Stimulated activated naive B cell treated with anti-CD40 and anti-IgM and Interleukin-4, amounts not matched to agents 10 μg/mL and 1 μg/mL and 100 μg/mL, for 72 hours (primary cell): ENCODE measurements at regions not wholly inside any gene's neighbourhood (a gene's known extent, or its start where the extent isn't known, plus 50 kb on each side); places are given as distances from the start of the nearest gene placed in this dataset.

Experiments
- ATAC-seq, 2 donors: fragments of 150-1000 bp; cut with Tn5 transposase; replicated peaks; 2 replicates each; pipeline ENCODE4 v1.10.0; 2021; ENCODE audit warnings: moderate library complexity in 1 of 2
- DNase-seq: peaks from one replicate; pipeline ENCODE4 v3.0.0; 2021
- H3K27ac Mint-ChIP-seq: one replicate; pipeline ENCODE4 v1.8.0; 2022; ENCODE audit warnings: mild to moderate bottlenecking, mixed read lengths
- H3K27me3 Mint-ChIP-seq, 2 donors: one replicate each; pipeline ENCODE4 v1.8.0; 2022; ENCODE audit warnings: mixed read lengths in 2 of 2
- H3K36me3 Mint-ChIP-seq, 2 donors: one replicate each; pipeline ENCODE4 v1.8.0; 2022; ENCODE audit warnings: mixed read lengths in 2 of 2, mild to moderate bottlenecking in 1 of 2
- H3K4me1 Mint-ChIP-seq, 2 donors: one replicate each; pipeline ENCODE4 v1.8.0; 2022; ENCODE audit warnings: mixed read lengths in 2 of 2, mild to moderate bottlenecking in 1 of 2
- H3K4me3 Mint-ChIP-seq, 2 donors: one replicate each; pipeline ENCODE4 v1.8.0; 2022; ENCODE audit warnings: mild to moderate bottlenecking in 2 of 2, mixed read lengths in 2 of 2, moderate library complexity in 1 of 2
- H3K9me3 Mint-ChIP-seq, 2 donors: one replicate each; pipeline ENCODE4 v1.8.0; 2022; ENCODE audit warnings: mixed read lengths in 2 of 2, mild to moderate bottlenecking in 1 of 2

GRCh38 chr14:97233319-97233985 lies 436.3 kb downstream of the VRK1 start:
- no peak overlapping the region for H3K27ac Mint-ChIP-seq
- H3K27me3 Mint-ChIP-seq, result peaks cover 5 to 18% of the 10 kb centered on the region in 2 donors
- H3K4me1 Mint-ChIP-seq, result no peaks in the 10 kb centered on the region
- DNase-seq (no peak), ATAC-seq (no peak)
- no peak overlapping the region for H3K4me3 Mint-ChIP-seq
- no peaks in the 10 kb centered on the region for H3K36me3 Mint-ChIP-seq
- H3K9me3 Mint-ChIP-seq, result no peaks in the 10 kb centered on the region

GRCh38 chr14:97246648-97247047 lies 449.5 kb downstream of the VRK1 start:
- H3K4me3 Mint-ChIP-seq, result no peak overlapping the region
- no peak for DNase-seq
- H3K9me3 Mint-ChIP-seq, result no peaks in the 10 kb centered on the region
- H3K4me1 Mint-ChIP-seq, result peaks cover 0 to 5% of the 10 kb centered on the region in 2 donors
- peaks cover 0 to 6% of the 10 kb centered on the region in 2 donors for H3K27me3 Mint-ChIP-seq
- no peaks in the 10 kb centered on the region for H3K36me3 Mint-ChIP-seq
- ATAC-seq, result no peak
- H3K27ac Mint-ChIP-seq, result no peak overlapping the region

DNA sequence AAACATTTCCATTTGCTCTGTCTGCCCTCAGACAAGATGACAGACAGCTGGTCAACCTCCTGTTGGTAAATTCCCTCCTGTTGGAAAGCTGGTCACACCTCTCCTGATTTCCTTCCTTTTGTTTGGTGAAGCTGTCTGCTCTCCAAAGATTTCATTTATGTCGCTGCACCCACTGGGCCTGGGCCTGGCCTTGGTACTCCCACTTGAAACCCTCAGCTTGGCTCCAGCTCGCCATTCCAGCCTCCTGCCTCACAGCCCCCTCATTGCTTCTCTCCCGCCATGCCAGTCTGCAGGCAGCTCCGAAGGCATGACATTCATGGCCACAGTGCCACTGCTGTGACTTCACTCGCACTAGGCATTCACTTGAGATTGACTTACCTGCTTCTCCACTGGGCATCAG lies 451.8 kb downstream of the VRK1 start:
- no peaks in the 10 kb centered on the region for H3K27me3 Mint-ChIP-seq
- H3K9me3 Mint-ChIP-seq, result no peaks in the 10 kb centered on the region
- DNase-seq, result no peak
- no peak for ATAC-seq
- H3K27ac Mint-ChIP-seq, result no peak overlapping the region
- H3K4me3 Mint-ChIP-seq, result no peak overlapping the region
- peaks cover 6 to 20% of the 10 kb centered on the region in 2 donors for H3K4me1 Mint-ChIP-seq
- H3K36me3 Mint-ChIP-seq, result peaks cover 0 to 2% of the 10 kb centered on the region in 2 donors

DNA sequence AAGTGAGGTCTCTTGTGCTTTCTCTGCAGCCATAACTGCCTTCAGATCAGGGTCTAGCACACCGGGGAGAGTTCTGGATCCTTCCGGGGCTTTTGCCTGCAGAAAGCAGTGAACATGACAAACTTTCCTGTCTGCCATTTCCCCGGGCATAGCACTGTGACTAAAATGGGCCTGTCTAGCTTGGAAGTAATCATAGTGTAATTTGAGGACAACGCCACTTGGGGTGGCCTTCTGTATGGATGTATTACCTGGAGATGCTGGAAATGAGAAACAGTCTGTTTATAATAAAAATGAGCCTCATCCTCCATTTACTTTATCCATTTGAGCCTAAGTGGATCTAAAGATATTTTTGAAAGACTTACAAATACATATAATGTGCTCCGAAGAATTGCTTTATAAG lies 453.7 kb downstream of the VRK1 start:
- ATAC-seq (no peak), DNase-seq (no peak)
- Mint-ChIP-seq H3K4me1 (peaks cover 7 to 21% of the 10 kb centered on the region in 2 donors), H3K36me3 (peaks cover 0 to 3% of the 10 kb centered on the region in 2 donors), H3K9me3 (peaks cover 0 to 1% of the 10 kb centered on the region in 2 donors), H3K4me3 (no peak overlapping the region), H3K27ac (no peak overlapping the region), H3K27me3 (no peaks in the 10 kb centered on the region)

- no peak for ATAC-seq
- H3K27ac Mint-ChIP-seq, result no peak overlapping the region
- H3K4me3 Mint-ChIP-seq, result no peak overlapping the region
These were observed 454.4 kb downstream of the VRK1 start for GRCh38 chr14:97251491-97252155.

GRCh38 chr14:97253756-97254155 lies 456.6 kb downstream of the VRK1 start:
- no peak for DNase-seq
- Mint-ChIP-seq H3K4me3 (no peak overlapping the region), H3K4me1 (peaks cover 7 to 21% of the 10 kb centered on the region in 2 donors), H3K9me3 (peaks cover 0 to 1% of the 10 kb centered on the region in 2 donors), H3K36me3 (peaks cover 0 to 3% of the 10 kb centered on the region in 2 donors), H3K27me3 (no peaks in the 10 kb centered on the region), H3K27ac (no peak overlapping the region)
- peak in 1 of 2 donors; percentile 27 for ATAC-seq

More at GRCh38 chr14:97251491-97252155, 454.4 kb downstream of the VRK1 start:
- Mint-ChIP-seq H3K36me3 (peaks cover 0 to 3% of the 10 kb centered on the region in 2 donors), H3K9me3 (peaks cover 0 to 1% of the 10 kb centered on the region in 2 donors), H3K4me1 (peaks cover 7 to 21% of the 10 kb centered on the region in 2 donors), H3K27me3 (no peaks in the 10 kb centered on the region)
- DNase-seq, result no peak

DNA sequence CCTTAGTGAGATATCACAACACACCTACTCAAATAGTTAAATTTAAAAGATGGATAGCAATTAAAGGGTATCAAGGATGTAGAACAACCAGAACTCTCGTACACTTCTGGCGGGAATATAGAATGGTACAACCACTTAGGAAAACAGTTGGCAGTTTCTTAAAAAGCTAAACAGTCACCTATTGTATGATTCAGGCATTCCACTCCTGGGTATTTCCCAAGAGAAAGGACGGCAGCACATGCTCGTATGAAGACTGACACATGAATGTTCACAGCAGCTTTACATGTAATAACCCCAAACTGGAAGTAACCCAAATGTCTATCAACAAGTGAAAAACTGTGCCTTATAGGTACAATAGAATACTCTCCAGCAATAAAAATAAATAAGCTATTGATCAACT lies 465.2 kb downstream of the VRK1 start:
- no peaks in the 10 kb centered on the region for H3K27me3 Mint-ChIP-seq
- H3K36me3 Mint-ChIP-seq, result no peaks in the 10 kb centered on the region

GRCh38 chr14:97264516-97265230 lies 467.5 kb downstream of the VRK1 start:
- Mint-ChIP-seq H3K4me3 (no peak overlapping the region), H3K36me3 (no peaks in the 10 kb centered on the region), H3K27me3 (no peaks in the 10 kb centered on the region), H3K9me3 (peaks cover 4% of the 10 kb centered on the region in 2 donors), H3K4me1 (no peaks in the 10 kb centered on the region), H3K27ac (no peak overlapping the region)
- ATAC-seq, result no peak
- no peak for DNase-seq

More for the DNA sequence above, 465.2 kb downstream of the VRK1 start:
- Mint-ChIP-seq H3K4me1 (no peaks in the 10 kb centered on the region), H3K9me3 (peaks cover 4% of the 10 kb centered on the region in 2 donors), H3K27ac (no peak overlapping the region), H3K4me3 (no peak overlapping the region)
- ATAC-seq (no peak), DNase-seq (no peak)

GRCh38 chr14:97266653-97267052 lies 469.5 kb downstream of the VRK1 start:
- Mint-ChIP-seq H3K4me1 (no peaks in the 10 kb centered on the region), H3K27ac (no peak overlapping the region), H3K9me3 (peaks cover 0 to 4% of the 10 kb centered on the region in 2 donors), H3K36me3 (no peaks in the 10 kb centered on the region), H3K4me3 (no peak overlapping the region), H3K27me3 (no peaks in the 10 kb centered on the region)
- DNase-seq, result no peak
- ATAC-seq, result no peak

DNA sequence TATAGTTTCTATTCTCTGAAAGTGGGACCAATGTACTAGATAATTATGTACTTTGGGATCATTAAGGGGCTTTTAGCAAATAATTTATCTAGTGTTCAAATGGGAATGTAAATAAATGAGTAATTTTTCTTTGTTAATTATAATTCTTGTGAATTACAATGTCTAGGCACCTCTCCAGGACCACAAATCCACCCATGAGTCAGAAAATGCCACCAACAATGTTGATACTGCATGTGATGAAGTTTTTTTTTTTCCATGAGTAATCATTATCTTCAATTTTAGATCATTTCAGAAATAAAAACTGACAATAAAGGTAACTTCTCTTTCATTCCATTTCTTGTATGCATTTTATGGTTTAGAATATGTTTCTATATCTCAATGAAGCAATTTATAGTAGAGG lies 470.3 kb downstream of the VRK1 start:
- H3K36me3 Mint-ChIP-seq, result no peaks in the 10 kb centered on the region
- no peaks in the 10 kb centered on the region for H3K27me3 Mint-ChIP-seq
- no peaks in the 10 kb centered on the region for H3K4me1 Mint-ChIP-seq
- no peak overlapping the region for H3K4me3 Mint-ChIP-seq
- no peak for DNase-seq
- H3K9me3 Mint-ChIP-seq, result no peaks in the 10 kb centered on the region
- H3K27ac Mint-ChIP-seq, result no peak overlapping the region
- ATAC-seq, result no peak

DNA sequence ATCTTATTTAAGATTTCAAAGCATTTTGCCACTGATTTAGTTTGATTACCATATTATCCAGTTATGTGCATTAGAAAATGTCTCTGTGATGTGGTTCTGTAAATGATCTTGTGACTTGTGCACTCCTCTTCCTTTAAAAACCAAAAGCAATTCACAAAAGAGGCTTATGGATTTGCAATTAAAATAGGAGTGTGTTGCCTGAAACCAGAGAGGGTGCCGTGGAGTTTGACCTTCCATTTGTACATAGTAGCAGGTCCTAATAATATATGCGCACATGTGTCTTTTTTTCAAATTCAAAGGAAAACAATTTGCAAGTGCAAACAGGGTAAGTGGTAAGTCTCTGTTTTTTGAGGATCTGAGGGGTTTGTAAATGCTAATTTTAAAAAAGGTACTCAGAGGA lies 470.9 kb downstream of the VRK1 start:
- ATAC-seq, result no peak
- H3K27me3 Mint-ChIP-seq, result no peaks in the 10 kb centered on the region
- H3K9me3 Mint-ChIP-seq, result no peaks in the 10 kb centered on the region
- H3K36me3 Mint-ChIP-seq, result no peaks in the 10 kb centered on the region
- H3K4me3 Mint-ChIP-seq, result no peak overlapping the region
- DNase-seq, result no peak
- H3K4me1 Mint-ChIP-seq, result no peaks in the 10 kb centered on the region
- H3K27ac Mint-ChIP-seq, result no peak overlapping the region

DNA sequence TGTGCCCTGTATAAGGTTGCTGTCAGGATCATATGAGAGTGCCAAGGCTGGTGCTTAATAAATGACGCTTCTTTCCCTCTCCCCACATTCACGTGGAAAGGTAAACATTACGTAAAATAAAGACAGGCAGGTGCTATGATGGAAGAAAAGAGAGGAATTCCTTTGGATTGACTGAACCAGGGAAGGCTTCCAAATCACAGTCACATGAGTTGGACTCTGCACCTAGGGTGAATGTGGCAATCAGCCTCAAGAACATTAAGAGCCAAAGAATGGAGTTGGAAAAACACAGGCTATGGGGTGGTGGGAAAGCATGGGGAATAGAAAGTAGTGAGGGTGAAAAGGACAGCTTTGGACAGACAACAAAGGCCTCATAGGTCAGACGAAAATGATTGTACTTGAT lies 473.1 kb downstream of the VRK1 start:
- Mint-ChIP-seq H3K27ac (no peak overlapping the region), H3K4me3 (no peak overlapping the region), H3K27me3 (peaks cover 0 to 3% of the 10 kb centered on the region in 2 donors), H3K4me1 (no peaks in the 10 kb centered on the region), H3K9me3 (no peaks in the 10 kb centered on the region), H3K36me3 (no peaks in the 10 kb centered on the region)
- no peak for ATAC-seq
- no peak for DNase-seq

DNA sequence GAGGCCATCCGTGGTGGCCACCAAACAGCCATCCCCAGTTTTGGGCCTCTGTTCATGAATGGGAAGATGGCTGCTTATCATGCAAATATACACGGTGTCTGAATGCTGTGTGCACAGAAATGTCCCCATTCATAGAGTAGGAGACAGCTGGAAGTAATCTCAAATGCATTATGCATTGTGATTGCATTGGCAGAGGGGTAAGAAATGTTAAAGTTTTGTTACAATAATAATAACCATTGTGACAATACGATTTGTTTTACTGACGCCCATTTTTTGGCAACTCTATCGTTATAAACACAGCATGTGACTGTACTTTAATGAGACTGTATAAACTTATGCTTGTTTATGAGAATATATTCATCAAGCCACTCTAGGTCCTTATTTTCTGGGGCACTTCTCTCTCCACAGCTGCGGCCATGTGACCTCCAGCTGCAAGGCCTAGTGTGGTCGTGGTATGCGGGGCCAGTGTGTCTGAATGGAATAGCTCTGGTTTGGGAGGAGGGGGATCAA lies 474.3 kb downstream of the VRK1 start:
- ATAC-seq (no peak), DNase-seq (no peak)
- Mint-ChIP-seq H3K36me3 (no peaks in the 10 kb centered on the region), H3K9me3 (no peaks in the 10 kb centered on the region), H3K27ac (no peak overlapping the region), H3K4me3 (no peak overlapping the region), H3K27me3 (peaks cover 11 to 14% of the 10 kb centered on the region in 2 donors), H3K4me1 (no peaks in the 10 kb centered on the region)

DNA sequence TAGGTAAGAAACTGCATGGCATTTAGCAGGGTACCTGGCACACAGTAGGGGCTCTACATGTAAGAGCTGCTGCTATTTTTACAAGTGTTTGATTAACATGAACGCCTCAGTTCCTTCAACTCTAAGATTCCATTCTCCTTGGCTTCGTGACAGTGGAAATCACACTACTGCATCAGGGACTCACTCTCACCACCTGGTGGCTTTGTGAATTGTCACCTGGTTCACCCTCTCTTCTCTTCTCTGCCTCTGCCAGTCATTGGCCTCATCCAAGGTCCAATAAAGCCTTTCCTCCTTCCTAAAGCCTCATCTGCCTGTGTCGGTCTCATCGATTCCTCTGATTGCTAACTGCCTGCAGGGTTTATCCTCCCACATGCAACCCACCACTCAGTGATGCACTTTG lies 476.4 kb downstream of the VRK1 start:
- H3K4me1 Mint-ChIP-seq, result no peaks in the 10 kb centered on the region
- no peaks in the 10 kb centered on the region for H3K36me3 Mint-ChIP-seq
- DNase-seq (no peak), ATAC-seq (no peak)
- H3K27me3 Mint-ChIP-seq, result peaks cover 24 to 29% of the 10 kb centered on the region in 2 donors
- H3K27ac Mint-ChIP-seq, result no peak overlapping the region
- H3K9me3 Mint-ChIP-seq, result no peaks in the 10 kb centered on the region
- no peak overlapping the region for H3K4me3 Mint-ChIP-seq
